HPDE6-E6E7 (cell line): ENCODE measurements at regions not wholly inside any gene's neighbourhood (a gene's known extent, or its start where the extent isn't known, plus 50 kb on each side); places are given as distances from the start of the nearest gene placed in this dataset.
"Not testable (repeated sequence)": the region's sequence is repeated elsewhere in the genome, so short reads cannot be mapped to it uniquely, and the experiment has no call there.

Source experiments
- DNase-seq: peaks from one replicate; pipeline ENCODE4 v3.0.0; 2011; ENCODE audit warnings: missing footprints; ENCODE audit errors: extremely low spot score

DNA sequence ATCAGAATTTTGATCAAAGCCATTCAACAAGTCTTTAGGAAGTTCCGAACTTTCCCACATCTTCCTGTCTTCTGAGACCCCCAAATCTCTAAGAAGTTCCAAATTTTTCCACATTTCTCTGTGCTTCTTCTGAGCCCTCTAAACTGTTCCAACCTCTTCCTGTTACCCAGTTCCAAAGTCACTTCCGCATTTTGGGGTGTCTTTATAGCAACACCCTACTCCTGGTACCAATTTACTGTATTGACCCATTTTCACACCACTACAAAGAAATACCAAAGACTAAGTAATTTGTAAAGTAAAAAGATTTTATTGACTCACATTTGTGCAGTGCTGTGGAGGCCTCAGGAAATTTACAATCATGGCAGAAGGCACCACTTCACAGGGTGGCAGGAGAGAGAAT, 385.8 kb upstream of the GHITM start:
- no peak for DNase-seq

DNA sequence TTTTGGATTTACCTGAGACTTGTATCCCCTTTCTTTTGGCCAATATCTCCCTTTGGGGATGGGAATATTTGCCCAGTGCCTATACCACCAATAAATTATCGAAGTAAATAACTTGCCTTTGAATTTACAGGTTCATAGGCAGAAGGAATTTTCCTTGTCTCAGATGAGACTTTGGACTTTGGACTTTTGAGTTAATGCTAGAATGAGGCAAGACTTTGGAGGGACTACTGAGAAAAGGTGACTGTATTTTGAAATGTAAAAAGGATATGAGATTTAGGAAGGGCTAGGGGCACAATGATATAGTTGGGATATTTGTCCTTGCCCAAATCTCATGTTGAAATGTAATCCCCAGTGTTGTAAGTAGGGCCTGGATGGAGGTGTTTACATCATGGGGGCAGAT, 384.5 kb upstream of the GHITM start:
- DNase-seq, result no peak

DNA sequence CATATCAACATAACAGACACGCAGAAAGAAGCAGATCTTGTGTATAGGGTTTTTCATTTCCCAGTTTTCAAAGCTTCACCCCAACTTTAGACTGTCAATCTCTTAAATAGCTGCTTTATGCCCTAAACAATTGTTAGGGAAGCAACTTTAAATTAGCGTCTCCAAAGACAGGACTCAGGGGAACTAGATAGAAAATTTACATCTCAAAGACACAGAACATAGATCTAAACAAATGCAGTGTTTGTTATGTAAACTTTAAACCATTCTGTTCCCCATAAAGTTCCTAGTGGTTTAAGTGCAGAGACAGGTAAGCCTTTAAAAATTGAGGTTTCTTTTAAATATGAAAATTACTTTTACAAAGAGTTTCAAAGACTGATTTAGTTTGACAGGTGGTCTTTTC, 379.2 kb upstream of the GHITM start:
- DNase-seq, result no peak

DNA sequence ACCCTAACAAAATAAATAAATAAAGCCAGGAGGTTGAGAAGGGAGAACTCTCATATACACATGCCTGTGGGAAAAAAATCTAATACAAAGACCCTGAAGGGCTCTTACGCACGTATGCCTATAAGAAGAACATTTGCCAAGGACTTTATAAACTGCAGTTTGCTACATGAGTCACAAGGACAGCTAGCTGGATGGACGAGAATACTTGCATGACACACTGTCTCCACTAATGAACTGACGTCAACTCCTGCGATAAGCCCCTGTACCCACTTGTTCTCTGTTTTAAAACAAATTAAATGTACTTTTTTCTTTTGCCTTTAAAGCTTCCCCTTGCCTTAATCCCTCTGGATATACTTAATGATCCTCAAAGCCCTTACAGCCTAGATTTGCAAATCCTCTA, 374.6 kb upstream of the GHITM start:
- no peak for DNase-seq

DNA sequence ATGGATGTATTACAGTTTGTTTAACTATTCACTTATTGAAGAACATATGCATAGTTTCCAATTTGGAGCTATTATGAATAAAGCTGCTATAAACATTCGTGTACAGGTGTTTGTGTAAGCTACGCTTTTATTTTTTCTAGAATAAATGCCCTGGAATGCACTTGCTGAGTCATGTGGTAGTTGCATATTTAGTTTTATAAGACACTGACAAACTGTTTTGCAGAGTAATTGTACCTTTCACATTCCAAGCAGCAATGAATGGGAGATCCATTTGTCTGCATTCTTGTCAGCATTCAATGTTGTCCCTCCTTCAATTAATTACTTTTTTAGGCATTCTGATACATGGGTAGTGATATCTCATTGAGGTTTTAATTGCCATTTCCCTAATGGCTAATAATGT, 373.6 kb upstream of the GHITM start:
- DNase-seq, result no peak

DNA sequence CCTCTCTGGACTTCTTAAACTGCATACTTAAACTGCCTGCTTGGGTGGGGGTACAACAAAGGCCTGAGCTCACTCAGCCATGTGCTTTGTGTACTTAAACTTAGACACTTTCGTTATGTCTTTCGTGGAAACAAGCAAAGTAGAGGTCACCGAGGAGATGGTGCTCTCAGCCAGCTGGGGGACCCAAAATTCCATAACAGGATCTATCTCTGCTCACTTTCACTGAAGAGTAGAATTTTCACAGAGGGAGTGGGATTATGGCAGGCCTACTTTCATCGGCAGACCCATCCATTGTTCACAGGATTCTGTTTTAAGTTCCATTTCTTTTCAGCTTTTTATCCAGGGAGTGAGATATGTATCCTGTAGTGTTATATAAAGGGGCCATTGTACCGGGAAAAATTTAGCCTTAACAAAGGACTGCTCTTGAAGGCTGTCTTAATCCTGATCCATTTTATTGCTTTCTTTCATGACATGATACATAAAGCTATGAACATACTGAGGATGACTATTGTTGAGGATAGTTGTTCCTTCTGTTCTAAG, 370.0 kb upstream of the GHITM start:
- no peak for DNase-seq

DNA sequence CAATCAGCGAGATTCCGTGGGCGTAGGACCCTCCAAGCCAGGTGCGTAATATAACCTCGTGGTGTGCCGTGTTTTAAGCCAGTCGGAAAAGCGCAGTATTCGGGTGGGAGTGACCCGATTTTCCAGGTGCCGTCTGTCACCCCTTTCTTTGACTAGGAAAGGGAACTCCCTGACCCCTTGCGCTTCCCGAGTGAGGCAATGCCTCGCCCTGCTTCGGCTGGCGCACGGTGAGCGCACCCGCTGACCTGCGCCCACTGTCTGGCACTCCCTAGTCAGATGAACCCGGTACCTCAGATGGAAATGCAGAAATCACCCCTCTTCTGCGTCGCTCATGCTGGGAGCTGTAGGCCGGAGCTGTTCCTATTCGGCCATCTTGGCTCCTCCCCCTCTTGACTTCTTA, 352.6 kb upstream of the GHITM start:
- not testable (repeated sequence) for DNase-seq

DNA sequence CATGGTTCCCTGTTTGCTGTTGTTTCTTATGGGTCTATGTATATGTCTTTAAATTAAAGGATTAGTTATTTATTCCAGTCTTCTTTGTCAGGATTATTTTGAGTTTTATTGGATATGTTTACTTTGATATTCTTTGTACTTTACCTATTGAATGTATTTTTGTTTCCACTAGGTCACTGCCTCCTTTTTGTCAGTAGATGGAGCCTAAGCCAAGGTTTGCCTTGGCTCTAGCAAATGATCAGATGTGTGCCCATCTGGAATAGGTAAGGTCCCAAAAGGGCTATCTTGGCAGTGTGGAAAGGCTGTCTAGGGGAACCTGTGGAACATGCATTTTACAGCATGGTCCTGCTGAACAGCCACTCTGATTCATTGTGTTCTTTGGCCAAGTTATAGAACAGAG, 337.3 kb upstream of the GHITM start:
- no peak for DNase-seq

DNA sequence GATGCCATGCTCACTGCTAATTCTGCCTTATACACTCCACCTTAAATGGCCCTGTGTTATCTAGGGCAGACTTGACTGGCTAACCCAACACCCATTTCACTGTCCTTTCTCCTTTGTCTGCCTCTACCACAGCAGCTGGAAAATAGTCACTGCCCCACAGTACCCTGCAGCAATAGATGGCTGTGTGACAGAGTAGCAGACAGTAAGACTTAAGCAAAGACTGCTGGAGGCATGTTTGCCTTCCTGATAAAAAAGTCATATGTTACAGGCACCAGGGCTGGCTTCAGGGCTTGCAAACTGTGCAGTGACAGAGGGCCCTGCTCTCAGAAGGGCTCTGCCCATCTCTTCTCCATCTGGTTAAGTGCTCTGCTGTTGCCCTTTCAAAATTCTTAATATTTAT, 332.6 kb upstream of the GHITM start:
- no peak for DNase-seq

DNA sequence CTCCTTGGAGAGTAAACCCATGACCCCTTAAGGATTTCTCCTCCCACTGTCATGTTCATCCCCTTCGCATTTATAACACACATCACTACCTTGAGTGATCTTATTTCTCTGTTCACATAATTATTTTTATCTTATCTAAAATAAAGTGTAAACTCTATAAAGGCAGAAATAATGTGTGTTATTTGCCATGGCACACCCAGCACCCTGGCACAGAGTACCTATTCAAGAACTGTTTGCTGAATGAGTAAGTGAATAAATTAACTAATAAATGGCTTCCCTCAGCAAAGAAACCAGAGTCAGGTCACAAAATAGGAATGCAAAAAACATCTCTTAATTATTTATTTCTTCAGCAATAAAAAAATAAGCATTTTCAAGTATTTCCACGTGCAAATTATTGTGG, 330.3 kb upstream of the GHITM start:
- no peak for DNase-seq

DNA sequence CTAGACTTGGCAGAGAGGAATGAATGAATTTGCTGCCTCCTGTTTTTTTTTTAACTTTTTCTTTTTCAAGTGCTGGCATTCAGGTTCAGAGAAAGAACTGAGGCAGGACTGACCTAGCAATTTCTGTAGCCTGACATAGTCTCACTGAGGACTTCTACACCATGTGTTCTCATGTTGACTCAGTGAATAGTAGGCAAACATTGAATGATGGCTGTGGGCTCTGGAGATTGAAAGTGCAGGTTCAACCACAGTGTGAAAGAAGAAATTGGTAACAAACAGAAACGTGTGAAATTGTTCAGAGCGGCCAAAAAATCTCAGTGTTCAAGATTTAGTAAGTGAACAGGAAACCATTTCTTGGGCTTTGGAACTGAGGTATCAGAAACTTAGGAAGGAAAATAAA, 322.4 kb upstream of the GHITM start:
- no peak for DNase-seq

DNA sequence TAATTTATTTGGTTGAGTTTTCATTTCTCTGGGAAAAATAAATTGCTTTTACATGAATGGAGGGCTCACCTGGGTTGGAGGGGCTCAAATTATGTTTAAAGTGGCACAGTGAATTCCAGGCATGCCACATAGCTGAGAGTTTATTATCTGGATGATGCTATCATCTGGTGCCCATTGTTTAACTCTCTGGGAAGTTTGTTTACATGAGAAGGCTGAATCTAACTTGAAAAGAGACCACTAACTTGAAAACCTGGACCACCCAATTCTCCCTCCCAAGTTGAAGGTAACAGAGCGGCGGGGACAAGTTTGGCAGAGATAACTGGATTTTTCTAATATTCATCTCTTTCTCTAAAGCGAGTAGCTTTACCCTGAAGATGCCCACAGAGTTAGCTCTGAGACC, 321.5 kb upstream of the GHITM start:
- no peak for DNase-seq

DNA sequence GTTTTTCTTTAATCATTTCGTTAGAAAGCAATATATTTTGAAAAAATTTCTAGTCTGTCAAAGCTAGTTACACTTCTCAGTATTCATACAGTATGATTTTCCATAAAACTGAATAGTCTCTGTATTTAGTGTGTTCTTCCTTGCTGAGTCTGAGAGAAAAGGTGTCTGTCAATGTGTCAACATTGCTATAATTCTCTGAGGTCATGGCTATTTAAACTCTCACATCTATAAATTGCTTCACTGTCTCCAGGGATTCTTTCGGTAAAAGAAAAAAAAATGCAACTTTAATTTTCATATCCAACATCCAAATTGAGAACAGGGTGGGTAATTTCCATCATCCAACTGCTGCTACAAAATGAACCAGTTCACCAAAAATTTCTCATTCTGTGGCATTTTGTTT, 319.7 kb upstream of the GHITM start:
- DNase-seq, result no peak

DNA sequence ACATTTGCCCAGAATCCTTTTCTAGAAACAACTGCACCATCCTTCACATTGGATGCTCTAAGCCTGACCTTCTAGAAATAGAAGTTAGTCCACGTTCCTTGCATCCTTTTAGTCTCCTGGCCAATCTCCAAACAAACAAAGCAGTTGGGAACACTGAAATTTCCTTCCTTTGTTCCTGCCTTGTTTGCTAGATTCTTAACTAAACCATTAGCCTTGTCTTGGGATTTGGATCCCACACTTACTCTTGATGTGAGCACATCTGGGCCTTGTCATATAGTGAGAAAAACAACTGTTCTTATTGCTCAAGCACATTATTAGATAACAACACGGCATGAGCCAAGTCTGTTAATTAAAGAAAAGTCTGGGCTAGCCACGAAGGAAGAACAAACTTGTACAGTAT, 319.3 kb upstream of the GHITM start:
- DNase-seq, result no peak

DNA sequence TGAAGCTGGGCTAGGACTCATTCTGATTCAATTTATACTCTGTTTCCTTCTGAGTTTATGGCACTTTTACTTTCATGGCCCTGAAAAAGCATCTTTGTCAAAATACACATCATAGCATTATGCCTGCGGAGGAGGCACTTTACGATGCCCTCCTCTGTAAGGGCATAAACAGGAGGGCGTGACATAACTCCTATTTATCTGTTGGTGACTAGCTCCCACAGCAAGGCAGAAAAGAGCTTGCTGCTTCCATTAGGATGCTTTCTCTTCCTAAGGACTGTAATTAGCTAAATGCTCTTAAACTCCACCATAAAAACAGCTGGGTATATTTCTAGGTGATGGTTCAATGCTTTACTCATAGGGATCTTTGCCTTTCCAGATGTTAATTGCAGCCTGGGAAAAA, 315.2 kb upstream of the GHITM start:
- no peak for DNase-seq

DNA sequence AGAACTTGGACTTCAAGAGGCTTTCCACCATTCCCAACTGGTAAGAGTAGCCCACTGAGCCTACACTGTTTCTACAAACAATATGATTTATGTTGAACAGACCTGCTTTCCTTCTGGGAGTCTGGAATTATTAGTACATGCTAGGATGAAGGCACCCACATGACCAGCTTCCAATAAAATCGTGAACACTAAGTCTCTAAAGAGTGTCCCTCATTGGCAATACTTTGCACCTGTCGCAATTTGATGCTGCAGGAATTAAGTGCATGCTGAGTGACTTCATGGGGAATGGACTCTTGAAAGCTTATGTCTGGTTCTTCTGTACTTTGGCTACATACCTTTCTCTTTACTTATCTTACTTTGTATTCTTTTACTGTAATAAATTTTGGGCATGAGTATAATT, 305.2 kb upstream of the GHITM start:
- no peak for DNase-seq

DNA sequence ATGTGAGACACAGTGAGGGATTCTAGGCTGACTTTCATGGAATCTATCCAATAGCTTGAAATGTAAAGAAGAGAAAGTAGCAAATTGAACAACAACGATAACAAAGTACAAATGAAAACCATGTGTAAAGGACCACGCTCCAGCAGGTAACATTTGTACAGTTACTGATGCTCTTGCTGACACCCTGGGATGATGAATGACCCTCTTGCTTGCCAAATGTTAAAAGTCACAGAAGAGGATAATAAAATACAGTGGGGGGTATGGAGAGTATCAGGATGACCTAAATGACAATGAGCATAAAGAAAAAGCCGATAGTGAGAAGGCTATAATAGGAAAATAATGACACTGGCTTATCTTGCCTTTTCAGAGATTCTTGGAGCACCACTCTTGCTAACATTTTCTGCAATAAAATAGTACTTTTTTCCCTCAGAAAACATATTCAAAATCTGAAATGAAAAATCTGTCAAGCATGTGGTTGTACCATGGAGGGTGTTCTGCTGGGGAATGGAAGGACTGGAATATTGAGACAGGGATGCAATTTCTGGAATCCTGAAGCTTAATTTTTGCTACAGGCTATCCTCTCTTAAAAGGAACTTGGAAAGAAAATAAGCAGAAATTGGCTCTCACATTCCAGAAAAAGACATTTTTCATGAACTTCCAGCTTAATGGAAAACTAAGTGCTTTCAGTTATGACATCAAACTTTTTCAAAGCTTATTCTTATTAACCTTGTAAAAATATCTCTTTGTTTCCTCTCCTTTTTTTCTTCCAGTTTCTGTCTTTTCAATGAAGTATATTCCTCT, 303.2 kb upstream of the GHITM start:
- DNase-seq, result no peak

DNA sequence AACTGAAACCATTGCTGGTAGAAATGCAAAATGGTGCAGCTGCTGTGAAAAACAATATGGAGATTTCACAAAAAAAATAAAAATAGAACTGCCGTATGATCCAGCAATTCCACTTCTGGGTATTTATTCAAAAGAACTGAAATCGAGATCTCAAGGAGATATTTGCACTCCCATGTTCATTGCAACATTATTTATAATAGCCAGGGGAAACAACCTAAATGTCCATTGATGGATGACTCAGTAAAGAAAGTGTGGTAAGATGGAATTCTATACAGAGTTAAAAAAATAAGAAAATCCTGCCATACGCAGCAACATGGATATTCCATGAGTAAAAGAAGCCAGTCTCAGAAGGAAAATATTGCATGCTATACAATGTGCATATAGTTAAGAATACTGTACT, 290.6 kb upstream of the GHITM start:
- DNase-seq, result no peak

DNA sequence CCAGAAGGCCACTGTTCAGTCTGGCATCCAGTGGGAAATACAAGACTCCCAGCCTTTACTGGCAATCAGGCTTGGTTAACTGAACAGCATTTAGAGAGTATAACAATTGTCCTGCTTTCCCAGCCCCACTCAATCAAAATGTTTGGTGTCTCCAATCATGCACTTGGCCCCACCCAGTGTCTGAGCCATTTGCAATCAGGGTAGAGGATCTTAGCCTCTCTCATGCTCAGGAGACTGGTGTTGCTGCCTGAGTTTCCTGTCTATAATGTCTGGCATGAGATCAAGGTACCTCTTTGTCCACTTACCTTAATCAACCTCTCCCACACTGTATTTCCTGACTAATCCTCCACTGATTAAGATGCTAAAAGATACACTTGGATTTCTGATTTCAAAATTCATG, 290.2 kb upstream of the GHITM start:
- DNase-seq, result no peak

DNA sequence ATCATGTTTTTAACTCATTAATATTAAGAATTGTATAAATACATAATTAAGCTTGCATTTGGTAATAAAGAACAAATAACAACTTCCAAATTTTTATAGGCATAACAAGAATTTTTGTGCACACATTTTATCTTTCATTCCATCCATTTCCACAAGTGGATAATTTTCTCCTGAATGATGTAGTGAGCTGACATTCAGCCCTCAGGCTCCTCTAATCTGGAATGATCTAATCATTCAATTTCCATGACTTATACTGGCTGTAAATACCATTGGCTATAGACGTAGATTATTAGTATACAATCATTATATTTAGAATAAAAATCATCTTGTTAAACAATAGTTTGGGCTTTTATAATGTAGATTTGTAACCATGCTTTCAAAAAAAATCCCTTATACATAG, 287.2 kb upstream of the GHITM start:
- no peak for DNase-seq

DNA sequence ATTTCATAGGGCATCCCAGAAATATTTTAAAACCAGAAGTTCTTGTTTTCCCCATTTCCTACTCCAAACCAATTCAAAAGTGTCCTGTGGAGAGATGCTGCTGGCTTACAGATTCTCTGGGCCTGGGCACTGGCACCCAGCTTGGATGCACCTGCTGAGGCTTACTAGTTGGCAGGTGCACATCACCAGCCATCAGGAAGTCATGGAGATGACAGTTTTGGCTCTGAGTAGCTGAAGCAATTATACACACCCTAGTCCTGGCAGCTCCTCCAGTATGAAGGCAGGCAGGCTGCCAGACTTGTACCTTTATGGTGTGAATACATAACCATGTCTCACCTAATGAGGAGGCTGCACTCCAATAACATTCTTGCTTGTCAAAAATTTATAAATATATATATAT, 276.6 kb upstream of the GHITM start:
- DNase-seq, result no peak

DNA sequence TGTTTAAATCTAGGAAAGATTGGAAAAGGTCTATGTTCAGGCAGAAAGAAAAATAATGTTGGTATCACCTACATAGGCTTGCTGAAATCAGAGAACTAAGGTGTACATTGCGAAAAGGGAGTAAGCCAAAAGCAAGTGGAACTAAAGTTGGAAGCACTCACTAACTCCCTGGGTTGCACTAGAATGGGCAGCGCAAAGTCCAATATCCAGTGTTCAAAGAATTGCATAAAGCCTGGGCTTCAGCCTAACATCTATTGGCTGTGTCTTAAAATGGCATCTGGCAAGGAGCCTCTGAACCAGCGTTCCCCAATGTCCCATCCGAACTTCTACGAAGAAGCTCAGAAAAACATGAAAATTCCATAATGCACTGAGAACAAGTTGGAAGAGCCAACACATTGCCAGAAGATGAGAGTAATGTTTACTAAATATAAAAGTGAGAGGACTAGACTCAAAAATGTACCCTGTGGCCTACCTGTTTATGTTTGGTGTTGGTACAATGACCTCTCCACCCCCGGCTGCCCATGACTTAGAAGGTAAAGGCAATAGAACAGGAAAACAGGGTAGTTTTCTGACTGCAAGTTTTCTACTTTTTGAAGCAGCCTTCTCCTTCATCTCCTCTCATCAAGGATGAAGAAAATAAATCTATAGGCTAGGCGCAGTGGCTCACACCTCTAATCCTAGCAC, 275.9 kb upstream of the GHITM start:
- DNase-seq, result no peak

DNA sequence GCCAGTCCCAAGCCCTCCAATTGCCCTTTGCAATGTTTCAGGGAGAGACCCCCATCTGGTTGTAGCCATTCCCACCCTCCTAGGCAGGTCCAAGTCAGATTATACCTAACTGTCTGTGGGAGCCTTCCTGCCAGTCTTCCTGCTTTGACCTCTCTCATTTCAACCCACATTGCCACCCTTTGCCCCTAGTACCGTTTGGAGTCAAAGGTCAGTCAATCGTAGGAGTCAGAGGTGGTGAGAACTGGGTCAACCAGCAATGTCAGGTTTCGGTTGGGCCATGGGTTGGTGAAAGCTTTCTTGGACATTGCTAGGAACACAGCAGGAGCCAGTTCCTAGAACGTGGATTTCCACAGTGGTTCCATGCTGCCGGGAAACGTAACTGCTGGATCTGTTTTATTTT, 269.4 kb upstream of the GHITM start:
- no peak for DNase-seq
